Thyroid gland (tissue), 4 donors: ENCODE measurements at regions not wholly inside any gene's neighbourhood (a gene's known extent, or its start where the extent isn't known, plus 50 kb on each side); places are given as distances from the start of the nearest gene placed in this dataset.

Experiments
- DNase-seq, 2 donors: peaks; one replicate each; pipeline ENCODE4 v3.0.0-alpha.2; 2019
- H3K27ac ChIP-seq, 3 donors: fragments of 200-600 bp; sonication (generic); 1 replicate in 2 of 3; 2 replicates in 1 of 3; pipeline ENCODE4 v1.5.1; 2016 to 2019; ENCODE audit warnings: mild to moderate bottlenecking in 1 of 3, moderate library complexity in 1 of 3
- H3K27me3 ChIP-seq: fragments of 200-600 bp; sonication (generic); one replicate; pipeline ENCODE4 v1.5.1; 2019
- H3K36me3 ChIP-seq, 2 donors: fragments of 200-600 bp; sonication (generic); one replicate each; pipeline ENCODE4 v1.5.1; 2016 to 2019
- H3K4me1 ChIP-seq, 2 donors: fragments of 200-600 bp; sonication (generic); one replicate each; pipeline ENCODE4 v1.5.1; 2017 to 2019
- H3K4me3 ChIP-seq, 3 donors: fragments of 200-600 bp; sonication (generic); replicated peaks in 1 of 3; 1 replicate in 2 of 3; 2 replicates in 1 of 3; pipeline ENCODE4 v1.5.1; 2016; ENCODE audit warnings: mild to moderate bottlenecking in 1 of 3
- H3K9me3 ChIP-seq: fragments of 200-600 bp; sonication (generic); one replicate; pipeline ENCODE4 v1.5.1; 2017
- CTCF ChIP-seq, 6 experiments: fragments of 200-600 bp in 3 of 6; fragments of 450-650 bp in 3 of 6; sonication (generic) in 3 of 6; IDR thresholded peaks; one replicate each; pipeline ENCODE4 v1.5.1; 2016 to 2019; ENCODE audit warnings: antibody characterized with exemption in 6 of 6, mild to moderate bottlenecking in 2 of 6, inconsistent platforms in 1 of 6, moderate library complexity in 1 of 6
- POLR2A ChIP-seq, 2 donors: fragments of 450-650 bp; IDR thresholded peaks; one replicate each; pipeline ENCODE4 v1.6.1; 2017; ENCODE audit warnings: antibody characterized with exemption in 2 of 2, mild to moderate bottlenecking in 2 of 2, moderate library complexity in 1 of 2
- WGBS, 2 donors: methylation state at CpG; one replicate each; pipeline ENCODE4 v1.1.5; 2017; 5-methylcytosine and 5-hydroxymethylcytosine counted together
- intact Hi-C: fragments of 100-400 bp; cut with DNase I; formaldehyde crosslinking; loops from one replicate; pipeline ENCODE4 v1.15.1; 2023

GRCh38 chr1:5632224-5632623, 360.0 kb downstream of the NPHP4 start:
- Histone ChIP-seq H3K27me3 (no peaks in the 10 kb centered on the region), H3K4me1 (no peaks in the 10 kb centered on the region), H3K36me3 (no peaks in the 10 kb centered on the region), H3K27ac (no peak overlapping the region), H3K4me3 (no peak overlapping the region), H3K9me3 (no peaks in the 10 kb centered on the region)
- WGBS, 2 donors, result 42 to 54% methylated on average over 4 of the region's 4 CpGs
- TF ChIP-seq POLR2A (IDR thresholded peaks at IDR 0.05) (no peak), CTCF (IDR thresholded peaks at IDR 0.05) (no peak)
- no peak for DNase-seq
- intact Hi-C loops, result no loop called here

GRCh38 chr1:5628416-5628815, 363.8 kb downstream of the NPHP4 start:
- intact Hi-C loops, result no loop called here
- Histone ChIP-seq H3K4me3 (no peak overlapping the region), H3K9me3 (no peaks in the 10 kb centered on the region), H3K36me3 (no peaks in the 10 kb centered on the region), H3K27ac (no peak overlapping the region), H3K4me1 (no peaks in the 10 kb centered on the region), H3K27me3 (no peaks in the 10 kb centered on the region)
- no peak for DNase-seq
- TF ChIP-seq CTCF (IDR thresholded peaks at IDR 0.05) (no peak), POLR2A (IDR thresholded peaks at IDR 0.05) (no peak)
- WGBS, 2 donors, result 70 to 86% methylated on average over 2 of the region's 2 CpGs

- TF ChIP-seq POLR2A (IDR thresholded peaks at IDR 0.05), result no peak
- TF ChIP-seq CTCF (IDR thresholded peaks at IDR 0.05), result no peak
- Histone ChIP-seq H3K27me3 (no peaks in the 10 kb centered on the region), H3K9me3 (no peaks in the 10 kb centered on the region), H3K4me3 (no peak overlapping the region), H3K27ac (no peak overlapping the region), H3K4me1 (no peaks in the 10 kb centered on the region), H3K36me3 (no peaks in the 10 kb centered on the region)
- 67 to 79% methylated on average over 6 of the region's 6 CpGs for WGBS, 2 donors
- intact Hi-C loops, result no loop called here
- no peak for DNase-seq
Observed at GRCh38 chr1:5623399-5623798, 368.8 kb downstream of the NPHP4 start.

GRCh38 chr1:5622412-5622811, 369.8 kb downstream of the NPHP4 start:
- 68 to 77% methylated on average over 7 of the region's 7 CpGs for WGBS, 2 donors
- no peaks in the 10 kb centered on the region for H3K36me3 ChIP-seq
- intact Hi-C loops, result no loop called here
- H3K27me3 ChIP-seq, result no peaks in the 10 kb centered on the region
- no peak overlapping the region for H3K4me3 ChIP-seq
- no peaks in the 10 kb centered on the region for H3K9me3 ChIP-seq
- H3K4me1 ChIP-seq, result no peaks in the 10 kb centered on the region
- no peak for DNase-seq
- TF ChIP-seq POLR2A (IDR thresholded peaks at IDR 0.05), result no peak
- TF ChIP-seq CTCF (IDR thresholded peaks at IDR 0.05), result no peak
- H3K27ac ChIP-seq, result no peak overlapping the region

GRCh38 chr1:5621692-5622091, 370.5 kb downstream of the NPHP4 start:
- TF ChIP-seq CTCF (IDR thresholded peaks at IDR 0.05) (no peak), POLR2A (IDR thresholded peaks at IDR 0.05) (no peak)
- 85 to 87% methylated on average over 7 of the region's 8 CpGs for WGBS, 2 donors

More at GRCh38 chr1:5621692-5622091, 370.5 kb downstream of the NPHP4 start:
- H3K4me3 ChIP-seq, result no peak overlapping the region
- intact Hi-C loops, result no loop called here
- no peak for DNase-seq
- no peaks in the 10 kb centered on the region for H3K27me3 ChIP-seq
- H3K9me3 ChIP-seq, result no peaks in the 10 kb centered on the region
- no peak overlapping the region for H3K27ac ChIP-seq
- H3K4me1 ChIP-seq, result no peaks in the 10 kb centered on the region
- H3K36me3 ChIP-seq, result no peaks in the 10 kb centered on the region
